ENCODE measurements at regions not wholly inside any gene's neighbourhood (a gene's known extent, or its start where the extent isn't known, plus 50 kb on each side); places are given as distances from the start of the nearest gene placed in this dataset.

GRCh38 chr7:97578225-97578624 lies 153.7 kb upstream of the TAC1 start:
- TF ChIP-seq CTCF (IDR thresholded peaks at IDR 0.05; ENCODE audit: low read depth, low read length), result no peak
- Histone ChIP-seq H3K27ac (ENCODE audit: low read depth, low read length) (no peak overlapping the region), H3K4me3 (ENCODE audit: low read depth, low read length) (no peak overlapping the region), H3K9me3 (ENCODE audit: control insufficient read depth, insufficient read depth, low read length) (peaks cover 9% of the 10 kb centered on the region), H3K27me3 (ENCODE audit: control insufficient read depth, insufficient read depth, low read length) (no peaks in the 10 kb centered on the region)
- no peak for DNase-seq (ENCODE audit: low read depth, low spot score)
- ChIA-PET CTCF (no interaction called here), POLR2A (no interaction called here)

- ChIA-PET CTCF (no interaction called here), POLR2A (no interaction called here)
- no peak for DNase-seq (ENCODE audit: low read depth, low spot score)
- Histone ChIP-seq H3K27me3 (ENCODE audit: control insufficient read depth, insufficient read depth, low read length) (no peaks in the 10 kb centered on the region), H3K27ac (ENCODE audit: low read depth, low read length) (no peak overlapping the region), H3K9me3 (ENCODE audit: control insufficient read depth, insufficient read depth, low read length) (peaks cover 9% of the 10 kb centered on the region), H3K4me3 (ENCODE audit: low read depth, low read length) (no peak overlapping the region)
- TF ChIP-seq CTCF (IDR thresholded peaks at IDR 0.05; ENCODE audit: low read depth, low read length), result no peak
Measured at GRCh38 chr7:97580205-97580604, 151.7 kb upstream of the TAC1 start.

GRCh38 chr7:97595439-97595838 lies 136.4 kb upstream of the TAC1 start:
- Histone ChIP-seq H3K4me3 (ENCODE audit: low read depth, low read length) (no peak overlapping the region), H3K9me3 (ENCODE audit: control insufficient read depth, insufficient read depth, low read length) (peaks cover 23% of the 10 kb centered on the region), H3K27me3 (ENCODE audit: control insufficient read depth, insufficient read depth, low read length) (no peaks in the 10 kb centered on the region), H3K27ac (ENCODE audit: low read depth, low read length) (no peak overlapping the region)
- no peak for DNase-seq (ENCODE audit: low read depth, low spot score)
- ChIA-PET CTCF (no interaction called here), POLR2A (no interaction called here)
- no peak for TF ChIP-seq CTCF (IDR thresholded peaks at IDR 0.05; ENCODE audit: low read depth, low read length)

GRCh38 chr7:97601931-97602457 lies 129.9 kb upstream of the TAC1 start:
- DNase-seq (ENCODE audit: low read depth, low spot score), result no peak
- no peaks in the 10 kb centered on the region for H3K27me3 ChIP-seq (ENCODE audit: control insufficient read depth, insufficient read depth, low read length)
- POLR2A ChIA-PET, result no interaction called here
- CTCF ChIA-PET, result no interaction called here
- H3K27ac ChIP-seq (ENCODE audit: low read depth, low read length), result no peak overlapping the region
- no peak for TF ChIP-seq CTCF (IDR thresholded peaks at IDR 0.05; ENCODE audit: low read depth, low read length)
- peaks cover 20% of the 10 kb centered on the region for H3K9me3 ChIP-seq (ENCODE audit: control insufficient read depth, insufficient read depth, low read length)
- H3K4me3 ChIP-seq (ENCODE audit: low read depth, low read length), result no peak overlapping the region

GRCh38 chr7:97620495-97620894 lies 111.4 kb upstream of the TAC1 start:
- Histone ChIP-seq H3K4me3 (ENCODE audit: low read depth, low read length) (no peak overlapping the region), H3K27me3 (ENCODE audit: control insufficient read depth, insufficient read depth, low read length) (no peaks in the 10 kb centered on the region), H3K27ac (ENCODE audit: low read depth, low read length) (no peak overlapping the region), H3K9me3 (ENCODE audit: control insufficient read depth, insufficient read depth, low read length) (peaks cover 6% of the 10 kb centered on the region)
- no peak for TF ChIP-seq CTCF (IDR thresholded peaks at IDR 0.05; ENCODE audit: low read depth, low read length)
- CTCF ChIA-PET, result no interaction called here
- no peak for DNase-seq (ENCODE audit: low read depth, low spot score)
- POLR2A ChIA-PET, result no interaction called here

Measured in AG04450 (cell line).